Prostate gland (tissue), 2 donors: ENCODE measurements at regions not wholly inside any gene's neighbourhood (a gene's known extent, or its start where the extent isn't known, plus 50 kb on each side); places are given as distances from the start of the nearest gene placed in this dataset.

ENCODE experiments used
- POLR2A ChIP-seq: fragments of 450-650 bp; IDR thresholded peaks from one replicate; pipeline ENCODE4 v1.6.1; 2016; ENCODE audit warnings: antibody characterized with exemption, mild to moderate bottlenecking
- POLR2AphosphoS5 ChIP-seq: sonication (generic); formaldehyde crosslinking; IDR thresholded peaks from one replicate; pipeline ENCODE4 v1.6.1; 2017; ENCODE audit warnings: antibody characterized with exemption
- TF ChIP-seq, protein P1 (sequence below), 4 experiments: fragments of 200-600 bp in 2 of 4; fragments of 450-650 bp in 2 of 4; sonication (generic) in 2 of 4; IDR thresholded peaks; 1 replicate in 3 of 4; 2 replicates in 1 of 4; pipeline ENCODE4 v1.5.1; 2016 to 2019; ENCODE audit warnings: antibody characterized with exemption in 4 of 4, mild to moderate bottlenecking in 2 of 4, moderate library complexity in 2 of 4

GRCh38 chr13:44249431-44249836, 124.2 kb upstream of the SERP2 start:
- TF ChIP-seq, protein P1, sequence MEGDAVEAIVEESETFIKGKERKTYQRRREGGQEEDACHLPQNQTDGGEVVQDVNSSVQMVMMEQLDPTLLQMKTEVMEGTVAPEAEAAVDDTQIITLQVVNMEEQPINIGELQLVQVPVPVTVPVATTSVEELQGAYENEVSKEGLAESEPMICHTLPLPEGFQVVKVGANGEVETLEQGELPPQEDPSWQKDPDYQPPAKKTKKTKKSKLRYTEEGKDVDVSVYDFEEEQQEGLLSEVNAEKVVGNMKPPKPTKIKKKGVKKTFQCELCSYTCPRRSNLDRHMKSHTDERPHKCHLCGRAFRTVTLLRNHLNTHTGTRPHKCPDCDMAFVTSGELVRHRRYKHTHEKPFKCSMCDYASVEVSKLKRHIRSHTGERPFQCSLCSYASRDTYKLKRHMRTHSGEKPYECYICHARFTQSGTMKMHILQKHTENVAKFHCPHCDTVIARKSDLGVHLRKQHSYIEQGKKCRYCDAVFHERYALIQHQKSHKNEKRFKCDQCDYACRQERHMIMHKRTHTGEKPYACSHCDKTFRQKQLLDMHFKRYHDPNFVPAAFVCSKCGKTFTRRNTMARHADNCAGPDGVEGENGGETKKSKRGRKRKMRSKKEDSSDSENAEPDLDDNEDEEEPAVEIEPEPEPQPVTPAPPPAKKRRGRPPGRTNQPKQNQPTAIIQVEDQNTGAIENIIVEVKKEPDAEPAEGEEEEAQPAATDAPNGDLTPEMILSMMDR (IDR thresholded peaks at IDR 0.05) = no peak
- TF ChIP-seq POLR2A (no peak), POLR2AphosphoS5 (peak; percentile 72)
